WTC11 (cell line): ENCODE measurements at regions not wholly inside any gene's neighbourhood (a gene's known extent, or its start where the extent isn't known, plus 50 kb on each side); places are given as distances from the start of the nearest gene placed in this dataset.

Experiments
- ATAC-seq: fragments of 200-7000 bp; cut with Tn5 transposase; 2 replicates; pipeline ENCODE4 v1.10.0; 2021; ENCODE audit warnings: mild to moderate bottlenecking, moderate library complexity
- CTCF ChIA-PET: fragments of 300-600 bp; sonication (Branson Sonifier 250); formaldehyde crosslinking; loops from one replicate; lab custom pipeline; 2021; ENCODE audit warnings: antibody characterized with exemption; lab: Charles Lee
- POLR2A ChIA-PET: fragments of 350-600 bp; sonication (Branson Sonifier 250); formaldehyde crosslinking; loops from one replicate; lab custom pipeline; 2021; ENCODE audit warnings: antibody characterized with exemption; lab: Charles Lee
- DNase-seq: peaks from one replicate; pipeline ENCODE4 v3.0.0; 2021; ENCODE audit warnings: low spot score
- H3K27ac Mint-ChIP-seq: 2 replicates; pipeline ENCODE4 v1.8.0; 2021; ENCODE audit warnings: mixed read lengths
- H3K27me3 Mint-ChIP-seq: 2 replicates; pipeline ENCODE4 v1.8.0; 2021; ENCODE audit warnings: low read depth, mild to moderate bottlenecking, moderate library complexity, mixed read lengths
- H3K36me3 Mint-ChIP-seq: 2 replicates; pipeline ENCODE4 v1.8.0; 2021; ENCODE audit warnings: mixed read lengths
- H3K4me1 Mint-ChIP-seq: 2 replicates; pipeline ENCODE4 v1.8.0; 2022; ENCODE audit warnings: mixed read lengths
- H3K4me3 Mint-ChIP-seq: 2 replicates; pipeline ENCODE4 v1.8.0; 2021; ENCODE audit warnings: mild to moderate bottlenecking, moderate library complexity, mixed read lengths
- H3K9me3 Mint-ChIP-seq: 2 replicates; pipeline ENCODE4 v1.8.0; 2021; ENCODE audit warnings: mixed read lengths
- CREB1 ChIP-seq: sonication (generic); formaldehyde crosslinking; IDR thresholded peaks from 2 replicates; pipeline ENCODE4 v1.8.0; 2023; ENCODE audit warnings: mild to moderate bottlenecking, missing genetic modification reagents
- FOXJ3 ChIP-seq: sonication (generic); formaldehyde crosslinking; IDR thresholded peaks from 2 replicates; pipeline ENCODE4 v1.9.0; 2021; ENCODE audit warnings: missing genetic modification reagents, mild to moderate bottlenecking, borderline replicate concordance
- GRHL2 ChIP-seq: fragments of 250-450 bp; sonication (Bioruptor Pico); IDR thresholded peaks from 2 replicates; pipeline ENCODE4 v1.8.0; 2022; ENCODE audit warnings: mild to moderate bottlenecking, moderate library complexity; ENCODE audit not compliant: insufficient replicate concordance, severe bottlenecking
- IRF2 ChIP-seq: sonication (generic); formaldehyde crosslinking; IDR thresholded peaks from 2 replicates; pipeline ENCODE4 v1.8.0; 2022; ENCODE audit warnings: low read depth, missing genetic modification reagents, borderline replicate concordance
- JUN ChIP-seq: sonication (generic); formaldehyde crosslinking; IDR thresholded peaks from 2 replicates; pipeline ENCODE4 v1.8.0; 2023; ENCODE audit warnings: mild to moderate bottlenecking, missing genetic modification reagents
- KAT7 ChIP-seq: sonication (generic); formaldehyde crosslinking; IDR thresholded peaks from 2 replicates; pipeline ENCODE4 v1.8.1; 2023; ENCODE audit warnings: missing genetic modification reagents, mild to moderate bottlenecking, borderline replicate concordance
- MYBL2 ChIP-seq: sonication (generic); formaldehyde crosslinking; IDR thresholded peaks from 2 replicates; pipeline ENCODE4 v1.8.1; 2023; ENCODE audit warnings: mild to moderate bottlenecking, moderate library complexity, missing genetic modification reagents
- PRRX2 ChIP-seq: fragments of 250-450 bp; sonication (Bioruptor Pico); IDR thresholded peaks from 2 replicates; pipeline ENCODE4 v1.8.0; 2021; ENCODE audit warnings: mild to moderate bottlenecking
- SMAD3 ChIP-seq: sonication (generic); formaldehyde crosslinking; IDR thresholded peaks from 2 replicates; pipeline ENCODE4 v1.8.0; 2022; ENCODE audit warnings: missing genetic modification reagents, mild to moderate bottlenecking, borderline replicate concordance
- SMAD4 ChIP-seq: sonication (generic); formaldehyde crosslinking; IDR thresholded peaks from 2 replicates; pipeline ENCODE4 v1.8.0; 2022; ENCODE audit warnings: mild to moderate bottlenecking, missing genetic modification reagents
- SOX15 ChIP-seq: fragments of 250-450 bp; sonication (Bioruptor Pico); IDR thresholded peaks from 2 replicates; pipeline ENCODE4 v1.9.0; 2021; ENCODE audit warnings: mild to moderate bottlenecking
- TCF7 ChIP-seq: sonication (generic); formaldehyde crosslinking; IDR thresholded peaks from 2 replicates; pipeline ENCODE4 v1.8.0; 2022; ENCODE audit warnings: mild to moderate bottlenecking, low read depth, missing genetic modification reagents, moderate library complexity
- TEAD1 ChIP-seq: sonication (generic); formaldehyde crosslinking; IDR thresholded peaks from 2 replicates; pipeline ENCODE4 v1.8.0; 2022; ENCODE audit warnings: mild to moderate bottlenecking, missing genetic modification reagents
- ZNF121 ChIP-seq: sonication (generic); formaldehyde crosslinking; IDR thresholded peaks from 2 replicates; pipeline ENCODE4 v1.8.0; 2023; ENCODE audit warnings: missing genetic modification reagents
- ZNF219 ChIP-seq: sonication (generic); formaldehyde crosslinking; IDR thresholded peaks from 2 replicates; pipeline ENCODE4 v1.8.0; 2023; ENCODE audit warnings: missing genetic modification reagents, mild to moderate bottlenecking, borderline replicate concordance
- ZNF232 ChIP-seq: sonication (generic); formaldehyde crosslinking; IDR thresholded peaks from 2 replicates; pipeline ENCODE4 v1.8.0; 2022; ENCODE audit warnings: mild to moderate bottlenecking, missing genetic modification reagents
- ZNF416 ChIP-seq: fragments of 250-450 bp; sonication (Bioruptor Pico); IDR thresholded peaks from 2 replicates; pipeline ENCODE4 v1.9.0; 2021; ENCODE audit warnings: mild to moderate bottlenecking, inconsistent platforms
- TF ChIP-seq, protein P1 (sequence below): fragments of 250-450 bp; sonication (Bioruptor Pico); IDR thresholded peaks from 2 replicates; pipeline ENCODE4 v1.9.0; 2021; ENCODE audit warnings: moderate library complexity, mild to moderate bottlenecking, inconsistent platforms, borderline replicate concordance
- TF ChIP-seq, protein P2 (sequence below): sonication (generic); formaldehyde crosslinking; IDR thresholded peaks from 2 replicates; pipeline ENCODE4 v1.8.0; 2022; ENCODE audit warnings: mild to moderate bottlenecking, missing genetic modification reagents
- TF ChIP-seq, protein P3 (sequence below): sonication (generic); formaldehyde crosslinking; IDR thresholded peaks from 2 replicates; pipeline ENCODE4 v1.8.1; 2023; ENCODE audit warnings: mild to moderate bottlenecking, missing genetic modification reagents
- TF ChIP-seq, protein P4 (sequence below): sonication (generic); formaldehyde crosslinking; IDR thresholded peaks from 2 replicates; pipeline ENCODE4 v1.8.1; 2022; ENCODE audit warnings: low read depth, mild to moderate bottlenecking, moderate library complexity, missing genetic modification reagents, borderline replicate concordance
- TF ChIP-seq, protein P5 (sequence below): fragments of 250-450 bp; sonication (Bioruptor Pico); IDR thresholded peaks from 2 replicates; pipeline ENCODE4 v1.8.0; 2021; ENCODE audit warnings: mild to moderate bottlenecking
- TF ChIP-seq, protein P6 (sequence below): sonication (generic); formaldehyde crosslinking; IDR thresholded peaks from 2 replicates; pipeline ENCODE4 v1.8.0; 2023; ENCODE audit warnings: missing genetic modification reagents
- TF ChIP-seq, protein P7 (sequence below): sonication (generic); formaldehyde crosslinking; conservative IDR thresholded peaks from 2 replicates; pipeline ENCODE4 v1.8.1; 2023; ENCODE audit warnings: mild to moderate bottlenecking, low read depth, missing genetic modification reagents, moderate library complexity

DNA sequence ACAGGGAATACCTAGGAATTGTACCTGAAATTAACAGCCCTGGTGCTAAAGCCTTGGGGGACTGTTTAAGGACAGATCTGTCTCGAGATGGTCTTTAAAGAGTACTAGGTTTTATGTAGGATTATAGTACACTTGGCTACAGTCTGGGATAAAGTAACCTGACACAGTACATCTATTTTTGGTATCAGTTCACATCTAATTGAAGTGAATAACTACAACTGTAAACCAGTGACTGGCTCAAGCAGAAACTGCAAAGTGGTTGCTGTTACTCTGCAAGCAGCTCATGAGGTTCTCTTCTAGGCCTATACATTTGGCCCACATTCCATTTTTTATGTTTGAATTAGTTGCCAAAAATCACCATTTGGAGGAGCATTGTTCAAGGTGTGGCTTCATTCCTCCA, 320.8 kb upstream of the USP25 start:
- Mint-ChIP-seq H3K36me3 (peaks cover 5% of the 10 kb centered on the region; the same call in 1 of the 2 replicates), H3K27me3 (no peaks in the 10 kb centered on the region), H3K4me1 (peaks cover 7% of the 10 kb centered on the region), H3K9me3 (peaks cover 19% of the 10 kb centered on the region), H3K27ac (no peak overlapping the region), H3K4me3 (no peak overlapping the region)
- DNase-seq (no peak), ATAC-seq (no peak)
- CTCF ChIA-PET = no interaction called here
- POLR2A ChIA-PET = no interaction called here
- TF ChIP-seq ZNF121 (CRISPR knock-in tag) = no peak
- TF ChIP-seq, protein P1, sequence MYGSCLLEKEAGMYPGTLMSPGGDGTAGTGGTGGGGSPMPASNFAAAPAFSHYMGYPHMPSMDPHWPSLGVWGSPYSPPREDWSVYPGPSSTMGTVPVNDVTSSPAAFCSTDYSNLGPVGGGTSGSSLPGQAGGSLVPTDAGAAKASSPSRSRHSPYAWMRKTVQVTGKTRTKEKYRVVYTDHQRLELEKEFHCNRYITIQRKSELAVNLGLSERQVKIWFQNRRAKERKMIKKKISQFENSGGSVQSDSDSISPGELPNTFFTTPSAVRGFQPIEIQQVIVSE = no peak
- TF ChIP-seq TCF7 = no peak
- TF ChIP-seq TEAD1 (CRISPR knock-in tag) = no peak
- TF ChIP-seq, all 79 proteins: peak for 0

DNA sequence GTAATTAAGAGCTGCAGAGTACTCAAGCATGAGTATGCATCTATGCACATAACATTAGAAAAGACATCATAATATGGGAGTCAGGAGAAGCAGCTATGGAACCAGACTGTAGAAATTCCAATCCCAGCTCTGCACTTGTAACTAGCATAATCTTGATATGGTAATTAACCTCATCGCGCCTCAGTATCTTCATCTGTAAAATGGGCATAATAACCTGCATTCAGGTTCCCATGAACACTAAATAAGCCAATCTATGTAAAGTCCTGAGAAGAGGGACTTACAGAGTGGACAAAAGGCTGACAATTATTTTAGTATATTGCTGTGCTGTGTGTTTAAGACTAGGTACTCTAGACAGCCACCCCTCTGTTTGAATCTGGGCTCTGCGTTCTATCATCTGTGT, 318.9 kb upstream of the USP25 start:
- peaks cover 5% of the 10 kb centered on the region; the same call in 1 of the 2 replicates for H3K36me3 Mint-ChIP-seq
- peaks cover 14% of the 10 kb centered on the region for H3K4me1 Mint-ChIP-seq
- H3K4me3 Mint-ChIP-seq = no peak overlapping the region
- CTCF ChIA-PET = no interaction called here
- no peak overlapping the region for H3K27ac Mint-ChIP-seq
- no peaks in the 10 kb centered on the region for H3K27me3 Mint-ChIP-seq
- DNase-seq = no peak
- POLR2A ChIA-PET = no interaction called here
- ATAC-seq = no peak
- no peak for TF ChIP-seq PRRX2 (CRISPR knock-in tag)
- no peak for TF ChIP-seq IRF2 (CRISPR knock-in tag)
- TF ChIP-seq, protein P2, sequence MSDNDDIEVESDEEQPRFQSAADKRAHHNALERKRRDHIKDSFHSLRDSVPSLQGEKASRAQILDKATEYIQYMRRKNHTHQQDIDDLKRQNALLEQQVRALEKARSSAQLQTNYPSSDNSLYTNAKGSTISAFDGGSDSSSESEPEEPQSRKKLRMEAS = no peak
- TF ChIP-seq, protein P3, sequence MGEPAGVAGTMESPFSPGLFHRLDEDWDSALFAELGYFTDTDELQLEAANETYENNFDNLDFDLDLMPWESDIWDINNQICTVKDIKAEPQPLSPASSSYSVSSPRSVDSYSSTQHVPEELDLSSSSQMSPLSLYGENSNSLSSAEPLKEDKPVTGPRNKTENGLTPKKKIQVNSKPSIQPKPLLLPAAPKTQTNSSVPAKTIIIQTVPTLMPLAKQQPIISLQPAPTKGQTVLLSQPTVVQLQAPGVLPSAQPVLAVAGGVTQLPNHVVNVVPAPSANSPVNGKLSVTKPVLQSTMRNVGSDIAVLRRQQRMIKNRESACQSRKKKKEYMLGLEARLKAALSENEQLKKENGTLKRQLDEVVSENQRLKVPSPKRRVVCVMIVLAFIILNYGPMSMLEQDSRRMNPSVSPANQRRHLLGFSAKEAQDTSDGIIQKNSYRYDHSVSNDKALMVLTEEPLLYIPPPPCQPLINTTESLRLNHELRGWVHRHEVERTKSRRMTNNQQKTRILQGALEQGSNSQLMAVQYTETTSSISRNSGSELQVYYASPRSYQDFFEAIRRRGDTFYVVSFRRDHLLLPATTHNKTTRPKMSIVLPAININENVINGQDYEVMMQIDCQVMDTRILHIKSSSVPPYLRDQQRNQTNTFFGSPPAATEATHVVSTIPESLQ = no peak
- TF ChIP-seq SMAD4 = no peak
- no peak for TF ChIP-seq MYBL2 (CRISPR knock-in tag)
- no peak for TF ChIP-seq ZNF232 (CRISPR knock-in tag)
- TF ChIP-seq SOX15 (CRISPR knock-in tag) = no peak
- TF ChIP-seq, protein P4, sequence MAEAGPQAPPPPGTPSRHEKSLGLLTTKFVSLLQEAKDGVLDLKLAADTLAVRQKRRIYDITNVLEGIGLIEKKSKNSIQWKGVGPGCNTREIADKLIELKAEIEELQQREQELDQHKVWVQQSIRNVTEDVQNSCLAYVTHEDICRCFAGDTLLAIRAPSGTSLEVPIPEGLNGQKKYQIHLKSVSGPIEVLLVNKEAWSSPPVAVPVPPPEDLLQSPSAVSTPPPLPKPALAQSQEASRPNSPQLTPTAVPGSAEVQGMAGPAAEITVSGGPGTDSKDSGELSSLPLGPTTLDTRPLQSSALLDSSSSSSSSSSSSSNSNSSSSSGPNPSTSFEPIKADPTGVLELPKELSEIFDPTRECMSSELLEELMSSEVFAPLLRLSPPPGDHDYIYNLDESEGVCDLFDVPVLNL (CRISPR knock-in tag) = no peak
- no peak for TF ChIP-seq CREB1 (CRISPR knock-in tag)
- TF ChIP-seq, protein P5, sequence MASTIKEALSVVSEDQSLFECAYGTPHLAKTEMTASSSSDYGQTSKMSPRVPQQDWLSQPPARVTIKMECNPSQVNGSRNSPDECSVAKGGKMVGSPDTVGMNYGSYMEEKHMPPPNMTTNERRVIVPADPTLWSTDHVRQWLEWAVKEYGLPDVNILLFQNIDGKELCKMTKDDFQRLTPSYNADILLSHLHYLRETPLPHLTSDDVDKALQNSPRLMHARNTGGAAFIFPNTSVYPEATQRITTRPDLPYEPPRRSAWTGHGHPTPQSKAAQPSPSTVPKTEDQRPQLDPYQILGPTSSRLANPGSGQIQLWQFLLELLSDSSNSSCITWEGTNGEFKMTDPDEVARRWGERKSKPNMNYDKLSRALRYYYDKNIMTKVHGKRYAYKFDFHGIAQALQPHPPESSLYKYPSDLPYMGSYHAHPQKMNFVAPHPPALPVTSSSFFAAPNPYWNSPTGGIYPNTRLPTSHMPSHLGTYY (CRISPR knock-in tag) = no peak
- H3K9me3 Mint-ChIP-seq = peaks cover 19% of the 10 kb centered on the region

DNA sequence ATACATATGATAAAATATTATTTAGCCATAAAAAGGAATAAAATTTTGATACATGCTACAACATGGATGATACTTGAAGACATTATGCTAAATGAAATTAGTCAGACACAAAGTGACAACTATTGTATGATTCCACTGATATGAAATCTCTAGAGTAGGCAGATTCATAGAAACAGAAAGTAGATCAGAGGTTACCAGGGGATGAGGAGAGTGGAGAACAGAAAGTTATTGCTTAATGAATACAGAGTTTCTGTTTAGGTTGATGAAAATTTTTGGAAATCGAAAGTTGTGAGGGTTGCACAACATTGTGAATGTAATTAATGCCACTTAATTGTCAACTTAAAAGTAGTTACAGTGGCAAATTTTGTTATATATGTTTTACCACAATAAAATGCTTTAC, 315.7 kb upstream of the USP25 start:
- no peak overlapping the region for H3K4me3 Mint-ChIP-seq
- H3K36me3 Mint-ChIP-seq = peaks cover 5% of the 10 kb centered on the region; the same call in 1 of the 2 replicates
- H3K4me1 Mint-ChIP-seq = peaks cover 8% of the 10 kb centered on the region; the same call in 1 of the 2 replicates
- ATAC-seq (no peak), DNase-seq (no peak)
- peaks cover 19% of the 10 kb centered on the region for H3K9me3 Mint-ChIP-seq
- POLR2A ChIA-PET = no interaction called here
- H3K27ac Mint-ChIP-seq = no peak overlapping the region
- CTCF ChIA-PET = no interaction called here
- H3K27me3 Mint-ChIP-seq = no peaks in the 10 kb centered on the region
- no peak for TF ChIP-seq SMAD3 (CRISPR knock-in tag)
- no peak for TF ChIP-seq GRHL2 (CRISPR knock-in tag)
- no peak for TF ChIP-seq JUN (CRISPR knock-in tag)
- TF ChIP-seq, protein P2 = no peak
- no peak for TF ChIP-seq KAT7 (CRISPR knock-in tag)
- TF ChIP-seq, protein P6, sequence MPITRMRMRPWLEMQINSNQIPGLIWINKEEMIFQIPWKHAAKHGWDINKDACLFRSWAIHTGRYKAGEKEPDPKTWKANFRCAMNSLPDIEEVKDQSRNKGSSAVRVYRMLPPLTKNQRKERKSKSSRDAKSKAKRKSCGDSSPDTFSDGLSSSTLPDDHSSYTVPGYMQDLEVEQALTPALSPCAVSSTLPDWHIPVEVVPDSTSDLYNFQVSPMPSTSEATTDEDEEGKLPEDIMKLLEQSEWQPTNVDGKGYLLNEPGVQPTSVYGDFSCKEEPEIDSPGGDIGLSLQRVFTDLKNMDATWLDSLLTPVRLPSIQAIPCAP = no peak
- TF ChIP-seq, protein P7, sequence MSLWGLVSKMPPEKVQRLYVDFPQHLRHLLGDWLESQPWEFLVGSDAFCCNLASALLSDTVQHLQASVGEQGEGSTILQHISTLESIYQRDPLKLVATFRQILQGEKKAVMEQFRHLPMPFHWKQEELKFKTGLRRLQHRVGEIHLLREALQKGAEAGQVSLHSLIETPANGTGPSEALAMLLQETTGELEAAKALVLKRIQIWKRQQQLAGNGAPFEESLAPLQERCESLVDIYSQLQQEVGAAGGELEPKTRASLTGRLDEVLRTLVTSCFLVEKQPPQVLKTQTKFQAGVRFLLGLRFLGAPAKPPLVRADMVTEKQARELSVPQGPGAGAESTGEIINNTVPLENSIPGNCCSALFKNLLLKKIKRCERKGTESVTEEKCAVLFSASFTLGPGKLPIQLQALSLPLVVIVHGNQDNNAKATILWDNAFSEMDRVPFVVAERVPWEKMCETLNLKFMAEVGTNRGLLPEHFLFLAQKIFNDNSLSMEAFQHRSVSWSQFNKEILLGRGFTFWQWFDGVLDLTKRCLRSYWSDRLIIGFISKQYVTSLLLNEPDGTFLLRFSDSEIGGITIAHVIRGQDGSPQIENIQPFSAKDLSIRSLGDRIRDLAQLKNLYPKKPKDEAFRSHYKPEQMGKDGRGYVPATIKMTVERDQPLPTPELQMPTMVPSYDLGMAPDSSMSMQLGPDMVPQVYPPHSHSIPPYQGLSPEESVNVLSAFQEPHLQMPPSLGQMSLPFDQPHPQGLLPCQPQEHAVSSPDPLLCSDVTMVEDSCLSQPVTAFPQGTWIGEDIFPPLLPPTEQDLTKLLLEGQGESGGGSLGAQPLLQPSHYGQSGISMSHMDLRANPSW (CRISPR knock-in tag) = no peak
- no peak for TF ChIP-seq ZNF416 (CRISPR knock-in tag)
- no peak for TF ChIP-seq FOXJ3 (CRISPR knock-in tag)
- TF ChIP-seq ZNF219 (CRISPR knock-in tag) = no peak
- TF ChIP-seq MYBL2 (CRISPR knock-in tag) = no peak
